ENCODE measurements at regions not wholly inside any gene's neighbourhood (a gene's known extent, or its start where the extent isn't known, plus 50 kb on each side); places are given as distances from the start of the nearest gene placed in this dataset.

DNA sequence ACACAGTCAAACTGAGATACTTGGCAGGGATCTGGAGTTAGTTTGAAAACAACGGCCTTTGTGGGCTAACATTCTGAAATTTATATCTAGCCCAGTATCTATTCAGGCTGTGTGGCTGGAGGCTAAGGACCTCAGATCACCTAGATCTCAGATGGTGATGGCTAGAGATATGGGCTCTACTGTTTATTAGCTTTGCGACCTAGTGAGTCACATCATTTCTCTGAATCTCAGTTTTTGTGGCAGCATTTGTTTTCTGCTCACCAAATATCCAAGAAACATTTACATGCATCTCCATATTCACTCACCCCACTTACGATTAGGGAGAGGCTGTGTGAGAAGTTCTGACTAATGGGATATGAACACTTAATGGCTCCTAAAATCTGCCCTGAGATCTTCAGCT is 503.9 kb downstream of the KIF20B start:
- TF ChIP-seq, protein P1, sequence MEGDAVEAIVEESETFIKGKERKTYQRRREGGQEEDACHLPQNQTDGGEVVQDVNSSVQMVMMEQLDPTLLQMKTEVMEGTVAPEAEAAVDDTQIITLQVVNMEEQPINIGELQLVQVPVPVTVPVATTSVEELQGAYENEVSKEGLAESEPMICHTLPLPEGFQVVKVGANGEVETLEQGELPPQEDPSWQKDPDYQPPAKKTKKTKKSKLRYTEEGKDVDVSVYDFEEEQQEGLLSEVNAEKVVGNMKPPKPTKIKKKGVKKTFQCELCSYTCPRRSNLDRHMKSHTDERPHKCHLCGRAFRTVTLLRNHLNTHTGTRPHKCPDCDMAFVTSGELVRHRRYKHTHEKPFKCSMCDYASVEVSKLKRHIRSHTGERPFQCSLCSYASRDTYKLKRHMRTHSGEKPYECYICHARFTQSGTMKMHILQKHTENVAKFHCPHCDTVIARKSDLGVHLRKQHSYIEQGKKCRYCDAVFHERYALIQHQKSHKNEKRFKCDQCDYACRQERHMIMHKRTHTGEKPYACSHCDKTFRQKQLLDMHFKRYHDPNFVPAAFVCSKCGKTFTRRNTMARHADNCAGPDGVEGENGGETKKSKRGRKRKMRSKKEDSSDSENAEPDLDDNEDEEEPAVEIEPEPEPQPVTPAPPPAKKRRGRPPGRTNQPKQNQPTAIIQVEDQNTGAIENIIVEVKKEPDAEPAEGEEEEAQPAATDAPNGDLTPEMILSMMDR (IDR thresholded peaks at IDR 0.05; ENCODE audit: low read length): no peak
- TF ChIP-seq EZH2phosphoT487 (IDR thresholded peaks at IDR 0.05; ENCODE audit: low read length) (no peak), EZH2 (optimal IDR thresholded peaks at IDR 0.05; ENCODE audit: low read depth, low read length) (no peak)

Data from MM.1S (cell line).